EL (cell line): ENCODE measurements at regions not wholly inside any gene's neighbourhood (a gene's known extent, or its start where the extent isn't known, plus 50 kb on each side); places are given as distances from the start of the nearest gene placed in this dataset.

Experiments
- DNase-seq: peaks from one replicate; pipeline ENCODE4 v3.0.0-alpha.2; 2016

- no peak for DNase-seq
These were observed 49.8 kb upstream of the PDZD8 start for GRCh38 chr10:117424883-117425649.
